SIG-M5 treated with dmso at 0.1 percent for 504 hours (cell line): ENCODE measurements at regions not wholly inside any gene's neighbourhood (a gene's known extent, or its start where the extent isn't known, plus 50 kb on each side); places are given as distances from the start of the nearest gene placed in this dataset.
A peak's percentile ranks its signal among the peaks of the same experiment; 100 is the strongest.

ENCODE experiments used
- DNase-seq: peaks from one replicate; lab custom pipeline; 2025; ENCODE audit not compliant: unreplicated experiment; lab: John Stamatoyannopoulos, UW

DNA sequence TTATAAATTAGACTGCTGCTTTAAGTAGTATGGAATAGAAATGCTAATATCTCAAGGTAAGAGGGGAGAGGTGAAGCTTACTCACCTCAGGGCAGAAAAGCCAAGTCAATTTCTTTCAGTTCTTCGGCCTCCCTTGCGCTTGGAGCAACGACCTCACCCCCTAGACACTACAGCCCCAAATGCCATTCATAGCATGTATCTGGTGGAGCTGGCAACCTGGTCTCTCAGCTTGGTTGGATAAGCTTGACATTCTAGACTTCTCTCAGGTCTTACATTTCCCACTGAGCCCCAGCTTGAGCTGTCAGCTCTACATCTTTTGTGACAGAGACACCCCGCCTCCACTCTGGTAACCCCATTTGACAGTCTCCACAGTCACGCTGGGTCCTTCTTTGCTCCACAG is 154.9 kb downstream of the ZNF608 start:
- DNase-seq: no peak

DNA sequence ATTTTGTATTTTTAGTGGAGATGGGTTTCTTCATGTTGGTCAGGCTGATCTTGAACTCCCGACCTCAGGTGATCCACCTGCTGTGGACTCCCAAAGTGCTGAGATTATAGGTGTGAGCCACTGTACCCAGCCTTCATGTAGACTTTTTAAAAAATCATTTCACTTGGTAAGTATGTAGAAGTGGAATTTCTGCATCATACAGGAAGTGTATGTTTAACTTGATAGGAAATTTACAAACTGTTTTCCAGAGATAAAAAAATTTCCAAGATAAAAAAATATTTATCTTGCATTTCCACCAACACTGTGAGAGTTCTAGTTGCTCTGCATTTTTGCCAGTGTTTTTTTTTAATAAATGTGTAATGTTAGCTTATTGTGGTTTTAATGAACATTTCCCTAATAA is 155.8 kb downstream of the ZNF608 start:
- DNase-seq: no peak

DNA sequence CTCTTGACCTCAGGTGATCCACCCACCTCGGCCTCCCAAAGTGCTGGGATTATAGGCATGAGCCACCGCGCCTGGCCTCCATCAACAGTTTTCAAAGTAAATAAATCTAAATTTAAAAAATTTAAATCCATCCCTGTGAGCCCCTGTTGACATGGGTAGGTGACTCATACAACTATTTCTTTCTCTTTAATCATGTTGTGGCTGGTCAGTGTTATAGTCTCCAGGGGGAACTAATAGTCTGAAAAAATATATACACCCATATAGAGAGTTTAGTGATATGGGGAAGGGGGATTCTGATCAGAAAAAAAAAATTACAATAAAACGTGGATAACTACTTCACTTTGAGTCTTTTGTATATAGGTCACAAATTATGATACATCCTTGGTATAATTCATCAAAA is 159.2 kb downstream of the ZNF608 start:
- no peak for DNase-seq

DNA sequence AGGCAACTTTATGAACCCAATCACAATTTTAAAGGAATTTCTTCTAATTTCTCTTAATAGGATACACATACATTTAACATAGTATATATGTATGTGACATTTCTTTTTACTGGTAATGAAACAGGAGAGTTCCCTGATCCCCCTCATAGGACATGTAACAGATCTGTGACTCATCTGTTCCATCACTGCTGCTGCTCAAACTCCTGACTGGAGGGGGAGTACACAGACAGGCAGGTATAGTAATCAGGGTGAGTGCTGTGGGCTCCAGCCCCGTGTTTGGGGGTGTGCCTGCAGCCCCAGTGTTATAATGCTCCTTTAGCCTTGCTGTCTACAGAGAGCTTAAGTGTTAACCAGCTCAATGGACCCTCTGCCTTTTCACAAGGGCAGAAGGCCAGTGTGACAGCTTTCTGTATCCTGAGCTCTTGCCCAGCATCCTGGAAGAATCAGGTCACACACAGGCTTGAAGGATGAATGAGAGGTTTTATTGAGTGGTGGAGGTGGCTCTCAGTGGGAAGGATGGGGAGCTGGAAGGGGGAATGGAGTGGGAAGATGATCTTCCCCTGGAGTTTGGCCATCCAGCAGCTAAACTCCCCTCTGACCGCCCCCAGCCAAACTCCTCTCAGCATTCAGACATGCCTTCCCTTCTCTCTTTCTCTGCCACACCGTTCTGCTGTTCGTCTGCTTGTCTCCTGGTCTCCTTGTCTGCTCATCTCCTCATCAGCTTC is 161.3 kb downstream of the ZNF608 start:
- no peak for DNase-seq

DNA sequence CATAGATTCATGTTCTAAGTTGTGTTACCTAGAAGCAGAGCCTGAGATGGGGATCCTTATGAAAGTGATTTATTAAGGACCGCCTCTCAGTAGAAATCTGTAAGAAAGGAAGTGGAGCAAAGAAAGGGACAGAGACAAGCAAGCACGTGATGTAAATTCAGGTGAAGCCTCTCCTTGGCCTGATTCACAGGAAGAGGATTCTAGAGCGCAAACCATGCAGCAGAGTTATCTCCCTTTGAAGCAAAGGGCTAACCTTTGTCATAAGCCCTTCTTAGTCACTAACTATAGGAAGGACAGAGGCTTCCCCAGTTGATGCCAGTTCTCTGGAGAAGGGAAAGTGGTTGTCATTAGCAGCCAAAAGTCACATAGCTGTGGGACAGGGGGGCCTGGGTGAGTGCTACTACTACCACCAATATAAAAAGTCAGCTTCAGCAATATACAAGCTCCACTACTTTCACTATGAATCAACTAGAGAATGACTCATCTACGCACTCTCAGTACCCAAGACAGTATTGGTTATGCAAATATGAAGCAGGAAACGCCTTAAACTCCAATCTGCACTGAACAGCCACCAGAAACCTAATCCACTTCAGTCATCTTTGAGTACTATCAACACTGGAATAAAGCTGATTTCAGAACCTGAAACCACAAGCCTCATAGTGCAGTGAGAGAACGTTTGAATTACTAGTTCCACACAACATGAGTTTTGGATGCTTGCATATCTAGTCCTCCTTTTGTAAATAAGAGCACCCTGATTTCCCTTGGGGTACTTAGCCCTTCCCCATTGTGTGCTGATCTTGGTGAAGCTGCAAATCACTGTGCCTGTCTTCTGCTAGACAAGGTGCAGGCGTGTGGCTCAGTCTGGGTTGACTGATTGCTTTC is 162.7 kb downstream of the ZNF608 start:
- peak; percentile 54 for DNase-seq

DNA sequence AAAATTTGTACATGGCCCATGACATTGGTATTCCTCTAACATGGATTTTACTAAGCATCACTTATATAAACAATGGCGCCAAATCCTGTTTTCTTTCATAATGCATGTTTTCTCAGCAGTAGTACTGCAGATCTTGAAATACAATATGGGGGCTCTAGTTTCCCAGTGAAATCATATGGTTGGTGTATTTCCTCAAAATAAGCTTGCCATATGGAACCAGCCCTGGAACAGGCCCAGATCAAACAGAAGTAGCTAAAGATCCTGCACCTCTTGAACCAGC is 163.9 kb downstream of the ZNF608 start:
- no peak for DNase-seq

DNA sequence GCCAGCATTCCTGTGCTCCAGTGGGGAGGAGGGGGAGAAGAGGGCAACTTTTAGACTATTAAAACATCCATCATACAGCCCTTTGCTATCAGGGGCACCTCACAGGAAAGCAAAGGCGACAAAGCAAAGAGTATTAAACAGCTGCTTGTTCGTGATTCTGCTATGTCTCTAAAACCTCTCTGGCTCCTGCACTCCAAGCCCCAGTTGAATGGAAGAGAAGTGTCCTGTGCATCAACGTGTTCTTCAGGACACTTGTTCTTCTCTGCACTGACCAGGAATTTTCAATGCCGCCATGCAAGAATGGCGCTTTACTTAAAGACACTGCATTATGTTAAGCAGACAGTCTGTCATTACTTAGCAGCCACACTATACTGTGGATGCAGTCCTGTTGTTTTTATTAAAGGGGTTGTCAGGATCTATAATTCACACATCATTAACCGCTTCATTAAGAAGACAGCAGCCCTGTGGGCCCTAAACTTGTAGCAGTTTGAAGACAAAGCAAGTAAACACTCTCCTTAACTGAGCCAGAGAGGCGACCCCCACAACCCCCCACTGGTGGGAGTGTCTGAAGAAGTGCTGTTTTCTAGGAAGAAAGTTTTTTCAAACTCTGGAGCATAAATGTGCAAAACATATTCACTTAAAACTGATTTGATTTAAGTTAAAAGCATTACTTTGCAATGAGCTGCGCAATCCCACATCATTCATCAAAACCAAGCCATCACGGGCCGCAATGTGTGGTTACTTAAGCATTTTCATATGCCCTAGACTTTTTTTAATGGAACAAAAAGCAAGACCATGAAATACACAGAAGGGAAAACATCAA is 164.5 kb downstream of the ZNF608 start:
- DNase-seq: no peak

DNA sequence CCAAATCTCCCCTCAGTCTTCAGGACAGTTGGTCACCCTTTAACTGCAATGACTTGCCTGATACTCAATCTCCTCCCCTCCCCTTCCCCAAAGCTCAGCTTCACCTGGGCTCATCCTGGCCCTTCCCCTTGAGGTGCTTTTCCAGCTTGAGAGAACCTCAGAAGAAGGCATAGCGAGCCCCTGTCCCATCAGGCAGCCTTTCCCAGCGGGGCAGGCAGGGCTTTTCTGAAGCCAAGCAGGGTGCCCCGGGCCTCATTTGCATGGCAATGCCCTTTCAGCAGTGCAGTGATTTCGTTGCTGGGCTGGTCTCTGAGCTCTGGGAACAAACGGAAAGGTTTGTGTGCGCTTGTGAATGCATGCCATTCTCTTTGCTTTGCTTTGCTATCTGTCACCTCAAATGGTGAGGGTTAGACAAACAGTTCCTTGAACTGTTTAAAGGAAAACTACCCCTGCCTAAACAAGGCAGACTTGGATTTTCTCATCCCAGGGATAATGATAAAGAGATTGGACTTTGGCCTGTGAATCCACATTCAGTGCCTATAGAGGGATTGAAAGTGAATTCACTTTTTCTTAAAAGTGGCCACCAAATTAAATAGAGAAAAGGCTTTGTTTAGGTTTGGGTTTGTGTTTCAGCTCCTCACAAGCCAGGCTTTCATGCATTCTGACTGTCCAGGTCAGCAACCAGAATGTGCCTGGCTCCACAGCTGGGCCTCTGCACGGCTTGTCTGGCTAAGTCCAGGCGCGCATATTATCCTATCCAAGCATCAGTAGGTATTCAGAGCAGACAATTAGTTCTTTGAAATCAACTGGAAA is 165.3 kb downstream of the ZNF608 start:
- no peak for DNase-seq

DNA sequence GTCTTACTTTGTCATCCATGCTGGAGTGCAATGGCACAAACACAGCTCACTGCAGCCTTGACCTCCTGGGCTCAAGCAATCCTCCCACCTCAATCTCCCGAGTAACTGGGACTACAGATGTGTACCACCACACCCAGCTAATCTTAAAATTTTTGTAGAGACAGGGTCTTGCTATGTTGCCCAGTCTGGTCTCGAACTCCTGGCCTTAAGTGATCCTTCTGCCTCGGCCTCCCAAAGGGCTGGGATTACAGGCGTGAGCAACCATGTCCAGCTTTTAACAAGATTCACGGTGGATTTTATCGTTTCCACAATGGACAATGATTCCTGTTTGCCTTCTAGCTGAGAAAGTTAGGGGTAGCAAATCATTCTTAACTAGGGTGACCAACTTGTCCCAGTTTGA is 165.9 kb downstream of the ZNF608 start:
- no peak for DNase-seq

DNA sequence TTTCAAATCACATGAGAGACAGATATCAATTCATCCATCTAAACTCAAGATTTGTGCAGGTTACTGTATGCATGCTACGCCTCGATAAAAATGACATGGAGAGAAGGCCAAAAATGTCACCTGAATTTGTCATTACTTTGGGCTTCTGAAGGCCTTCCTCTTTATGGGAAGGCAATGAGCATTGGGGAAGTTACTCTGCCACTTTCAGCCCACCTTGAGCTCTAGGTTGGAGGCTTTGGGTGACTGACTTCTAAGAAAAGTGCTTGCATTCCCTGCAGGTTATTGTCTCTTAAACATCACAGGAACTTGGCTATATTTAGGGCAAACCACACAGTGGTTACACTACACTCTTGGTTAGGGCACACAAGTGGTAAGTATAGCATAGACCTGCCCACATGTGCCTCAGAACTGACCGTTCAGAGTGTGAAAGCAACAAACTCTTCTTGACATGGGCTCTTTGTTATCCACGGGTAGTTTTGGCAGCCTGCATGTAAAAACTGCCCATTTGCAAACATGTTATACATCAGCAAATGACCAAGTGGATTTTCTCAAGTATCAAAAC is 169.5 kb downstream of the ZNF608 start:
- no peak for DNase-seq

DNA sequence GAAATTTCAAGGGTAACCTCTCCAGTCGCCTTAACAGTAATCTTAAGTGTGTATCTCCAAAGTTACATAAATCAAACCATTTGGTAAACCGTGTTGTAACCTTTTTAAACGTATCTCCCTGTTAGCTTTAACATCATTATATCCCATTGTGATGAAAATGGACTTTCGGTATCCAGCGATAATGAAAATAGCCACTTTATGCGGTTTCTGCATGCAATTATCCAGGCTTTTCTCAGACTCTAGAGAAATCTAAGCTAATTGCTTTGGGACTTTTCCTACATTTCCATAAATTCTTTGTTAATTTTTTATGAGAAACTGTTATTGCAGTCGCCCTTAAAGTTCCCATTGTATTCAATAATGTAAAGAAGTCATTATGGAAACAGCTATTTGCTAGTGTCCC is 170.7 kb downstream of the ZNF608 start:
- DNase-seq: no peak

DNA sequence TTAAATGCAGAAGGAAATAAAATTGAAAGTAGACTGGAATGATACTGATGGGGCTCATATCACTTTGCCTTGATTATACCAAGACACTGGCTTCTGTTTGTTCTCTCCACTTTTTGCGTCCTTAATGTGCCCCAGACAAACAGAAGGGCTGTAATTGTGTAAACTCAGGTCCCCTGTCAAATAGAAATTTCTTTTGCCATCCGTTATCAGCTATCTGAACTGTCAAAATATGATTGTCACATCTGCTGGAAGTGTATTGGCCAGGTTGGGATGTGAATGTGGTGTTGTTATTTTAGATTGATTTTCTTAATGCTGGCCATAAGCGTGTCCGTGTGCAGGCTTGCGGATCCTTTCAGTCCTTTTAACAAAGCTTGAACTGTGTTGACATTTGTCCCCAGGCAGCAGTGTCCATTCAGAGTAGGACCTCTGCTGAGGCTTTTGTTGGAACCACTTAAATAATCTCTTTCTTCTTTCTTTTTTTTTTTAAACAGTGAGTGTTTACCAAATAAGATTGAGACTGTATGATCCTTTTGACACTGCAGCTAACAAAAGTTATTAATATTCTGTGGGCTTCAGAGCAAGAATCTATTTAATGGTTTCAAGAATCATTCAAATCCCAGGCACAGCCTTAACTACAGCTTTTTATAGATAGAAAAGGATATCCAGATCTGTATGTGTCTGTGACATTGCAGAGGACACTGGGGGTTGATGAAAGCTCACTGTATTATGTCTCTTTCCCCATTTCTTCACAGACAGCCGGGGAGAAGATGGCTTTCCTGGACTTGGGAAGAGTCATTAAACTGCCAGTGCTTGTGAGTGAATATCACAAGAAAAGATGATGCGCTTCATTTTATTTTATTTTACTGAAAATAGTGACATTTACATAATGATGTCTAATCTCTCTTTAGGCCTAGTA is 171.7 kb downstream of the ZNF608 start:
- no peak for DNase-seq

DNA sequence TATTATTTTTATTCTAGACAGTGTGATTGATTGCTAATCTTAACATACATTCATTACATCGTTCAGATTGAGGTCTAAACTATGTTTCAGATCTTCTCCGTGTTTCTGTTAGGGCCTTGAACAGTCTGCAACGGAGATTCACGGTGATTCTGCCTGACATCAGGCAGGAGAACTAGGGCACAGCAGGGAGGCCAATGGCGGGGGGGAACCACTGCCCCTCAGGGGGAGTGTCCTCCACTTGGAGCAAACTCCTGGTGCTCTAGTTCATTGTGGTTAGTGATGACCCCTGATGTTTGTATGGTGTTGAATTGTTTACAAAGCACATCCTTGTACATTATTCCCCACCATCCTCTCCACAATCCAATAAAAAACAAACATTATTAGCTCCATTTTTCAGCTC is 173.5 kb downstream of the ZNF608 start:
- DNase-seq: no peak

DNA sequence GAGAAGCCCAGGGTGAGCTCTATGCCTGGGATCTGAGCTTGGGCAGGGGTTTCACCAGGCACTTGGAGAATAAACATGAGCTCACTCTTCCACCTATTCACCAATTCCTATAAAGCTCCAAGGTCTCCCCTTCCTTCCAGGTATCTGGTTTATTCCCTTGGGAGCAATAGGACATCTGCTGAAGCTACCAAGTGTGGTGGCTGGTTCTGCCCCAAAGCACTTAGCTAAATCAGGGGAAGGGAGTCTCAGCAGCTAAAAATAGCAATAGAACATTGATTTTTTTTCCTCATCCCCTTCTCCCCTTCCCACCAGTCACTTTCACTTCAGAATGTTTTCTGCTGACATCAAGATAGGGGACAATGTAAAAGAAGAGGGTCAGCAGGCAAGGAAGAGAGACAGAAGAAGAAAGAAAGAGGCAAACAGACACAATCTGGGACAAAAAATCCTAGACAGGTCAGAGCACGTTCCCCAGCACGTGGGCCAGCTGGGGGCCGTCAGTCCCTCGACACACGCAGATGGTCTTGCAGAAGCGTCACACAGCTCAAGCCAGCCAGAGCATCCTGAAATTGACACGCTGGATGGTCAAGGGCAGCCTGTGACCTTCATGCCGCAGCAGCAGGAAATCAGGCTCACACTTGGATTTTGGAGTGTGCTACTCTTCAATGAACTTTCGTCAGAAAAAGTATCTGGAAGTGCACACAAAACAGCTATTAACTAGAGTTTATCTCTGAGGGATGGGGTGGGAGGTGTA is 176.0 kb downstream of the ZNF608 start:
- no peak for DNase-seq

DNA sequence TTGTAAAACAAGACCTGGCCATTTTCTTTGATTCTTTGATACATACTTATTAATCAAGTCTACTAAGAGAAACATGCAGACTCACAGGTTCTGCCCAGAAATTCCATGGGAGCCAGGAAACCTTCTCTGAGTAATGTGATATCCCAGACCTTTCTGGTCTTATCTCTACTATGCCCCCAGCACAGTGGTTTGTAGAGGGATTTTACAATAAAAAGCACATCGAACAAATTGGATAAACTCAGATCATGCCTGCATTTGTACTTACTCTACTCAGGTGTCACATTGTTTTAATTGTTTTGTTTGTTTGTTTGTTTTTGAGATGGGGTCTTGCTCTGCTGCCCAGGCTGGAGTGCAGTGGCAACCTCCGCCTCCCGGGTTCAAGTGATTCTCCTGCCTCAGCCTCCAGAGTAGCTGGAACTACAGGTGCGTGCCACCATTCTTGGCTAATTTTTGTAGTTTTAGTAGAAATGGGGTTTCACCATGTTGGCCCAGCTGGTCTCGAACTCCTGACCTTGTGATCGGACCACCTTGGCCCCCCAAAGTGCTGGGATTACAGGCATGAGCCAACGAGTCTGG is 179.5 kb downstream of the ZNF608 start:
- no peak for DNase-seq

DNA sequence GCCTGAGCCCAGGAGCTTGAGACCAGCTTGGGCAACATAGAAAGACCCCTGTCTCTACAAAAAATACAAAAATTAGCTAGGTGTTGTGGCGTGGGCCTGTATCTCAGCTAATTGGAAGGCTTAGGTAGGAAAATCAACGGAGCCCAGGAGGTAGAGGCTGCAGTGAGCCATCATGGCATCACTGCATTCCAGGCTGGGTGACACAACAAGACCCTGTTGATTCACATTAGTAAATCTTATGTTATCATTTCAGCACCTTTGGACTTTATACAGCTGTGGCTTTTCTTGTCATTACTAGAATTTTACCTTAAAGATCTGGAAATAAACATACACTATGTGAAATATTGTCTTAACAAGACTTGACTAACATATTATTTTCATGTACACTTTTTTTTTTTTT is 185.0 kb downstream of the ZNF608 start:
- DNase-seq: no peak

DNA sequence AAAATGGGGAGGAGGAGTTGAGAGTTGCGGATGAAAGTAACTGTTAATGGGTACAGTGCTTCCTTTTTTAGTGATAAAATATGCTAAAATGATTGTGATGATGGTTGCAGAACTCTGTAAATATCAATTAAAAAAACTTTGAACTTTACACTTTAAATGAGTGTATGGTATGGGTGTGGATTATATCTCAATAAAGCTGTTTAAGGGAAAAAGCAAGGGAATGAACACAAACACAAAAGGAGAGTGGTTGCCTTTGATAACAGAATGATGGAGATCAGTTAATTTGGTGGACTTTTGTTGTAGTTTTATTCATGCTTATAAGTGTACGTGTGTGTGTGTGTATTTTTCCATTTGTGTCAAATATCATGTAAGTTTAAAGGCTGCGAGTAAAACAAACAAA is 186.1 kb downstream of the ZNF608 start:
- no peak for DNase-seq

DNA sequence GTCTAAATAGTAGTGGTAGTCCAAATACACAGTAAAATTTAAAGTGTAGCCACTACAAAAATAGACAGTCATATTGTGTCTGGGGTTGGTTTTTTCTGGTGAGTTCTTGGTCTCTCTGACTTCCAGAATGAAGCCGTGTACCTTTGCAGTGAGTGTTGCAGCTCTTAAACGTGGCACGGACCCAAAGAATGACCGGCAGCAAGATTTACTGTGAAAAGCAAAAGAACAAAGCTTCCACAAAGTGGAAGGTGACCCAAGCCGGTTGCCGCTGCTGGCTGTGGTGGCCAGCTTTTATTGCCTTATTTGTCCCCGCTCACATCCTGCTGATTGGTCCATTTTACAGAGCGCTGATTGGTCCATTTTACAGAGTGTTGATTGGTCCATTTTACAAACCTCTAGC is 188.7 kb downstream of the ZNF608 start:
- DNase-seq: no peak
